Fibroblast of mammary gland (primary cell): ENCODE measurements at regions not wholly inside any gene's neighbourhood (a gene's known extent, or its start where the extent isn't known, plus 50 kb on each side); places are given as distances from the start of the nearest gene placed in this dataset.

Experiments
- DNase-seq: peaks from one replicate; pipeline ENCODE4 v3.0.0-alpha.2; 2010; ENCODE audit warnings: low read depth
- H3K4me3 ChIP-seq: 2 replicates; pipeline ENCODE4 v1.5.1; 2011; ENCODE audit warnings: low read depth, mild to moderate bottlenecking, low read length, moderate library complexity; ENCODE audit not compliant: control insufficient read depth
- CTCF ChIP-seq: conservative IDR thresholded peaks from 2 replicates; pipeline ENCODE4 v1.5.1; 2011; ENCODE audit warnings: low read depth, low read length, inconsistent platforms; ENCODE audit not compliant: control insufficient read depth, insufficient read depth

GRCh38 chr11:34570584-34570983, 50.3 kb upstream of the EHF start:
- H3K4me3 ChIP-seq = no peak overlapping the region
- TF ChIP-seq CTCF = no peak
- DNase-seq = peak; percentile 47
